Keratinocyte (primary cell): ENCODE measurements at regions not wholly inside any gene's neighbourhood (a gene's known extent, or its start where the extent isn't known, plus 50 kb on each side); places are given as distances from the start of the nearest gene placed in this dataset.

Source experiments
- EZH2 ChIP-seq: IDR thresholded peaks from one replicate; pipeline ENCODE4 v1.6.1; 2012; ENCODE audit warnings: inconsistent platforms, mild to moderate bottlenecking, low read length, moderate library complexity
- TF ChIP-seq, protein P1 (sequence below), 3 experiments: IDR thresholded peaks in 1 of 3; conservative IDR thresholded peaks in 1 of 3; optimal IDR thresholded peaks in 1 of 3; 2 replicates in 2 of 3; 3 replicates in 1 of 3; pipeline versions ENCODE3 to v1.5.1; 2011; ENCODE audit warnings: low read length in 3 of 3, mild to moderate bottlenecking in 3 of 3, moderate library complexity in 2 of 3, control low read depth in 1 of 3, inconsistent platforms in 1 of 3; ENCODE audit not compliant: insufficient read depth in 2 of 3; ENCODE audit errors: extremely low read depth in 1 of 3

- TF ChIP-seq, protein P1, sequence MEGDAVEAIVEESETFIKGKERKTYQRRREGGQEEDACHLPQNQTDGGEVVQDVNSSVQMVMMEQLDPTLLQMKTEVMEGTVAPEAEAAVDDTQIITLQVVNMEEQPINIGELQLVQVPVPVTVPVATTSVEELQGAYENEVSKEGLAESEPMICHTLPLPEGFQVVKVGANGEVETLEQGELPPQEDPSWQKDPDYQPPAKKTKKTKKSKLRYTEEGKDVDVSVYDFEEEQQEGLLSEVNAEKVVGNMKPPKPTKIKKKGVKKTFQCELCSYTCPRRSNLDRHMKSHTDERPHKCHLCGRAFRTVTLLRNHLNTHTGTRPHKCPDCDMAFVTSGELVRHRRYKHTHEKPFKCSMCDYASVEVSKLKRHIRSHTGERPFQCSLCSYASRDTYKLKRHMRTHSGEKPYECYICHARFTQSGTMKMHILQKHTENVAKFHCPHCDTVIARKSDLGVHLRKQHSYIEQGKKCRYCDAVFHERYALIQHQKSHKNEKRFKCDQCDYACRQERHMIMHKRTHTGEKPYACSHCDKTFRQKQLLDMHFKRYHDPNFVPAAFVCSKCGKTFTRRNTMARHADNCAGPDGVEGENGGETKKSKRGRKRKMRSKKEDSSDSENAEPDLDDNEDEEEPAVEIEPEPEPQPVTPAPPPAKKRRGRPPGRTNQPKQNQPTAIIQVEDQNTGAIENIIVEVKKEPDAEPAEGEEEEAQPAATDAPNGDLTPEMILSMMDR (optimal IDR thresholded peaks at IDR 0.05 in 1 of 3, IDR thresholded peaks at IDR 0.05 in 1 of 3, conservative IDR thresholded peaks at IDR 0.05 in 1 of 3; ENCODE audit: extremely low read depth in 1 of 3, insufficient read depth in 2 of 3, low read length in 3 of 3): no peak
- no peak for TF ChIP-seq EZH2
Measured at GRCh38 chr20:10119336-10119735, 84.5 kb downstream of the ANKEF1 start.
